Activated CD4-positive, alpha-beta T cell treated with anti-CD3 and anti-CD28 coated beads for 48 hours (primary cell): ENCODE measurements at regions not wholly inside any gene's neighbourhood (a gene's known extent, or its start where the extent isn't known, plus 50 kb on each side); places are given as distances from the start of the nearest gene placed in this dataset.

ENCODE experiments used
- DNase-seq: peaks from one replicate; pipeline ENCODE4 v3.0.0-alpha.2; 2020

DNA sequence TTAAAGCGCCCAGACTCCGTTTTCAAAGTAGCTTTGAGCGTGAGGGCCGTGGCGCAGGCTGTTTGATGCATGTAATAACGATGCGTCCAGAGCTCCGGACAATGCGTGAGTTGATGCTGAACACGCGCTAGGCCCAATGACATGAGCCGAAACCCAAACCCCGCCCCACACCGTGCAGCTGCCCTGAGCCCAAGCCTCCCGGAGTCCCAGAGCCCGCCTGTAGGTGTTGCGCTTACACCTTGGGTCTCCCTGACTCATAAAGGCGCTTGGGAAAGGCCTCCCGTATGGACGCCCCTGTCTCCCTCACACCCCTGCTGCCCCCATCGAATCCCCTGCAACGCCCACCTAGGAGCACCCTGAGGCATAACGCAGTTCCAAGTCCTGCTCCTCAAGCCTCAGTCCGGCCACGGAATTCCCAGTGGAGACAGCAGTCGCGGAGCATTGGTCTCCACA is 87.6 kb downstream of the ERMARD start:
- no peak for DNase-seq

- DNase-seq: no peak
Observed at GRCh38 chr6:169838346-169839028, 87.1 kb downstream of the ERMARD start.

- DNase-seq: no peak
Observed at GRCh38 chr6:169837529-169838250, 86.3 kb downstream of the ERMARD start.

DNA sequence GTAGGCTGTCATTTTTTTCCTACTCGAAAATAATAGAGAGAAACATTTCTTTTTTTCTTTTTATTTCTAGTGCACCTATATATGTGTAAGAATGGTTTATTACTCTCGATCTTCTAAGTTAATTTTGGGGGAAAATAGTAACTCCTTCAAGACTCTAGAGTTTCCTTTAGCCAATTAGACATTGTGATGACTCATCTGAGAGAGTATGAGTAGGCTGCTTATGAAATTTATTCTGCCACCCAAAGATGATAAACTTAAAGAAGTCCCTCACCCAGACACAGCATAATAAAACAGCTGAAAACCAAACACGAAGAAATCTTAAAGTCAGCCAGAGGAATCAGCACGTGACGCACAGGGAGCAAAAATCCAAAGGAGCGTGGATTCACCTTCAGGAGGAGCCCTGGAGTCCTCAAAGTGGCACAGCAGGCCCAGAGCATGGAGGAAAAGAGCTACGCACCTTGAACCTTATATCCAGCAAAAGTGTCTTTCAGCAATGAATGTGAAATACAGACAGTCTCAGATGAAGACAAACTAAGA is 81.9 kb downstream of the ERMARD start:
- DNase-seq: no peak

DNA sequence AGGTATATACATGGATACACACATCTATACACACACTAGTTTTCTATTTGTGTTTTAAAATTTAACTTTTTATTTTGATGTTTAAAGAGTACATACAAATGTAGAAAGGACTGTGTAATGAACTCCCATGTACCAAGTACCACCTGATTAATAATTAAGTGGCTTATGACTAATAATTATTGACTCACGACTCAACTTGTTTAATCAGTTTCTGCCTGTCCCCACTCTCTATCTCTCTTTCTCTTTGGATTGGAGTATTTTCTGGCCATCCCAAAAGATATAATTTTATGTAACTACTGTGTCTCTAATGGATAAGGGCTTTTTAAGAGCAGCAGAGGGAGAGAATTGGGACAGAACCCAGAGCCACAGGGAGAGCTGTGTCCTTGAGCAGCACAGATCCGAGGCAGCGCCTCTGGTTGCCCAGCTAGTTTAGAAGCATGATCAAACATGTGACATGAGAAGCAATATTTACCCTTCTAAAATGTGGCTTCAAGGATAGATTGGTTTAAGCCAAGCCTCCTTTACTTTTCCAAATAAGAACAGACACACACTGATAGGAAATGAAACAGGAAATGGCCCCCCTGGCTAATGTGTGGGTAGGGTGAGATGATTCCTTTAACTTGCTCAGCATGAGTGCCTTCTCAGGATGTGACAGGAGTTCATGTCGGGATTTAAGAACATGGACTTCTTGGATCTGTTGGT is 81.0 kb downstream of the ERMARD start:
- no peak for DNase-seq

- DNase-seq: peak; percentile 81
Observed at GRCh38 chr6:169831450-169832246, 80.2 kb downstream of the ERMARD start.
